H9 (cell line): ENCODE measurements at regions not wholly inside any gene's neighbourhood (a gene's known extent, or its start where the extent isn't known, plus 50 kb on each side); places are given as distances from the start of the nearest gene placed in this dataset.

Experiments
- DNase-seq: peaks from one replicate; pipeline ENCODE4 v3.0.0-alpha.2; 2017
- H2AFZ ChIP-seq: one replicate; pipeline ENCODE4 v1.6.1; 2013; ENCODE audit warnings: mild to moderate bottlenecking, low read length, control low read depth, moderate library complexity
- H2AK5ac ChIP-seq: 2 replicates; pipeline ENCODE4 v1.6.1; 2013; ENCODE audit warnings: low read length, control low read depth, mixed read lengths; ENCODE audit not compliant: insufficient read length
- H2BK120ac ChIP-seq: one replicate; pipeline ENCODE4 v1.6.1; 2013; ENCODE audit warnings: low read depth, mild to moderate bottlenecking, low read length, control low read depth, inconsistent platforms; ENCODE audit not compliant: poor library complexity, severe bottlenecking
- H2BK12ac ChIP-seq: 2 replicates; pipeline ENCODE4 v1.6.1; 2013; ENCODE audit warnings: low read length, control low read depth, mixed read lengths, low read depth; ENCODE audit not compliant: insufficient read length
- H2BK15ac ChIP-seq: 2 replicates; pipeline ENCODE4 v1.6.1; 2013; ENCODE audit warnings: low read depth, low read length, control low read depth
- H2BK20ac ChIP-seq: one replicate; pipeline ENCODE4 v1.6.1; 2013; ENCODE audit warnings: low read depth, mild to moderate bottlenecking, low read length, control low read depth, inconsistent platforms; ENCODE audit not compliant: poor library complexity, severe bottlenecking
- H2BK5ac ChIP-seq: 2 replicates; pipeline ENCODE4 v1.6.1; 2013; ENCODE audit warnings: low read length, control low read depth, mixed read lengths; ENCODE audit not compliant: insufficient read length
- H3K14ac ChIP-seq: 2 replicates; pipeline ENCODE4 v1.6.1; 2013; ENCODE audit warnings: low read length, control low read depth; ENCODE audit not compliant: insufficient read depth
- H3K18ac ChIP-seq: 2 replicates; pipeline ENCODE4 v1.6.1; 2013; ENCODE audit warnings: low read depth, mild to moderate bottlenecking, mixed read lengths, low read length, control low read depth; ENCODE audit not compliant: insufficient read length
- H3K23ac ChIP-seq: 2 replicates; pipeline ENCODE4 v1.6.1; 2013; ENCODE audit warnings: low read length, control low read depth, mixed read lengths, low read depth; ENCODE audit not compliant: insufficient read length
- H3K23me2 ChIP-seq: 2 replicates; pipeline ENCODE4 v1.6.1; 2013; ENCODE audit warnings: low read depth, mild to moderate bottlenecking, mixed read lengths, low read length, control low read depth; ENCODE audit not compliant: insufficient read length, poor library complexity, severe bottlenecking
- H3K27ac ChIP-seq: 2 replicates; pipeline ENCODE4 v1.5.1; 2013; ENCODE audit warnings: low read length, control low read depth, mixed read lengths, low read depth; ENCODE audit not compliant: insufficient read length
- H3K27me3 ChIP-seq: 2 replicates; pipeline ENCODE4 v1.6.1; 2013; ENCODE audit warnings: low read length, control low read depth, inconsistent platforms; ENCODE audit not compliant: insufficient read depth
- H3K4ac ChIP-seq: 2 replicates; pipeline ENCODE4 v1.6.1; 2013; ENCODE audit warnings: low read depth, mild to moderate bottlenecking, control low read depth, inconsistent platforms, low read length, moderate library complexity
- H3K4me1 ChIP-seq: 2 replicates; pipeline ENCODE4 v1.6.1; 2013; ENCODE audit warnings: low read length, control low read depth, inconsistent platforms; ENCODE audit not compliant: insufficient read depth
- H3K4me2 ChIP-seq: 2 replicates; pipeline ENCODE4 v1.6.1; 2013; ENCODE audit warnings: low read length, control low read depth, mixed read lengths; ENCODE audit not compliant: insufficient read length, insufficient read depth
- H3K56ac ChIP-seq: 2 replicates; pipeline ENCODE4 v1.6.1; 2013; ENCODE audit warnings: low read depth, mild to moderate bottlenecking, mixed read lengths, low read length, control low read depth; ENCODE audit not compliant: insufficient read length
- H3K79me1 ChIP-seq: 2 replicates; pipeline ENCODE4 v1.6.1; 2013; ENCODE audit warnings: low read depth, mild to moderate bottlenecking, moderate library complexity, low read length, control low read depth, inconsistent platforms; ENCODE audit not compliant: insufficient read depth, poor library complexity, severe bottlenecking
- H3K79me2 ChIP-seq: 2 replicates; pipeline ENCODE4 v1.6.1; 2013; ENCODE audit warnings: low read length, control low read depth, inconsistent platforms; ENCODE audit not compliant: insufficient read depth
- H3K9ac ChIP-seq: 2 replicates; pipeline ENCODE4 v1.6.1; 2013; ENCODE audit warnings: low read length, control low read depth, mixed read lengths; ENCODE audit not compliant: insufficient read length; ENCODE audit errors: extremely low read depth
- H3K9me3 ChIP-seq: one replicate; pipeline ENCODE4 v1.6.1; 2013; ENCODE audit warnings: low read depth, low read length, inconsistent platforms; ENCODE audit not compliant: control insufficient read depth
- H3T11ph ChIP-seq: one replicate; pipeline ENCODE4 v1.6.1; 2013; ENCODE audit warnings: mild to moderate bottlenecking, low read length, control low read depth, inconsistent platforms
- H4K20me1 ChIP-seq: one replicate; pipeline ENCODE4 v1.6.1; 2013; ENCODE audit not compliant: control insufficient read depth, insufficient read length, insufficient read depth
- H4K5ac ChIP-seq: 2 replicates; pipeline ENCODE4 v1.6.1; 2013; ENCODE audit warnings: low read depth, mild to moderate bottlenecking, mixed read lengths, low read length, control low read depth; ENCODE audit not compliant: insufficient read length
- H4K8ac ChIP-seq: replicated peaks from 2 replicates; pipeline ENCODE4 v1.6.1; 2013; ENCODE audit warnings: low read length, control low read depth, mixed read lengths, low read depth; ENCODE audit not compliant: insufficient read length
- H4K91ac ChIP-seq: 2 replicates; pipeline ENCODE4 v1.6.1; 2013; ENCODE audit warnings: low read depth, mild to moderate bottlenecking, moderate library complexity, mixed read lengths, low read length, control low read depth; ENCODE audit not compliant: insufficient read length
- H3K27ac Mint-ChIP-seq, 3 experiments: 2 replicates in 2 of 3; 3 replicates in 1 of 3; pipeline ENCODE4 v1.8.0; 2020 to 2021; ENCODE audit warnings: mixed read lengths in 3 of 3, mild to moderate bottlenecking in 1 of 3, moderate library complexity in 1 of 3
- H3K27me3 Mint-ChIP-seq: 2 replicates; pipeline ENCODE4 v1.8.0; 2021; ENCODE audit warnings: low read depth, mild to moderate bottlenecking, moderate library complexity, mixed read lengths
- H3K36me3 Mint-ChIP-seq, 3 experiments: 2 replicates in 2 of 3; 3 replicates in 1 of 3; pipeline ENCODE4 v1.8.0; 2020 to 2021; ENCODE audit warnings: low read depth in 3 of 3, mixed read lengths in 3 of 3; ENCODE audit not compliant: insufficient read depth in 1 of 3
- H3K4me1 Mint-ChIP-seq, 2 experiments: 2 replicates each; pipeline ENCODE4 v1.8.0; 2020; ENCODE audit warnings: mixed read lengths in 2 of 2
- H3K4me3 Mint-ChIP-seq, 2 experiments: 2 replicates in 1 of 2; 3 replicates in 1 of 2; pipeline ENCODE4 v1.8.0; 2020 to 2021; ENCODE audit warnings: mild to moderate bottlenecking in 2 of 2, mixed read lengths in 2 of 2, moderate library complexity in 1 of 2
- H3K9me3 Mint-ChIP-seq, 2 experiments: 2 replicates in 1 of 2; 3 replicates in 1 of 2; pipeline ENCODE4 v1.8.0; 2020; ENCODE audit warnings: mild to moderate bottlenecking in 2 of 2, mixed read lengths in 2 of 2, moderate library complexity in 1 of 2
- CTCF ChIP-seq: fragments of 200-600 bp; sonication (generic); conservative IDR thresholded peaks from 3 replicates; pipeline ENCODE4 v1.8.0; 2021; ENCODE audit warnings: antibody characterized with exemption, mild to moderate bottlenecking
- WGBS: extraction: QIAGEN DNeasy Blood & Tissue Kit; methylation state at CpG from one replicate; pipeline ENCODE4 v1.1.7; 2013; ENCODE audit warnings: missing lambda C conversion rate, low lambda C conversion rate, mixed read lengths; ENCODE audit not compliant: insufficient read length; ENCODE audit errors: extremely low coverage; 5-methylcytosine and 5-hydroxymethylcytosine counted together

GRCh38 chr5:156051972-156052371 is 275.0 kb upstream of the SGCD start:
- no peaks in the 10 kb centered on the region for H3K4me1 ChIP-seq
- H2AFZ ChIP-seq, result no peak overlapping the region
- no peak overlapping the region for H2BK20ac ChIP-seq
- H3K18ac ChIP-seq, result no peak overlapping the region
- no peak overlapping the region for H4K91ac ChIP-seq
- H3K9me3 ChIP-seq, result no peaks in the 10 kb centered on the region
- no peak overlapping the region for H3K9ac ChIP-seq
- H2BK120ac ChIP-seq, result no peak overlapping the region
- no peaks in the 10 kb centered on the region for H3K79me2 ChIP-seq
- H3K9me3 Mint-ChIP-seq, result no peaks in the 10 kb centered on the region; a peak in 2 of 5 replicates
- no peaks in the 10 kb centered on the region for H4K20me1 ChIP-seq
- no peak overlapping the region for H3T11ph ChIP-seq
- H3K27ac ChIP-seq, result no peak overlapping the region
- no peak overlapping the region for H4K5ac ChIP-seq
- H3K27ac Mint-ChIP-seq, result peak overlapping the region in 2 of 3 experiments; percentile 1 to 10; a peak in 2 of 7 replicates
- no peaks in the 10 kb centered on the region for H3K23me2 ChIP-seq
- H3K4ac ChIP-seq, result no peak overlapping the region
- H2BK15ac ChIP-seq, result no peak overlapping the region
- peak; percentile 59 for DNase-seq
- H2BK12ac ChIP-seq, result no peak overlapping the region
- H3K27me3 Mint-ChIP-seq, result no peaks in the 10 kb centered on the region
- whole genome bisulfite sequencing, result no CpG with 5 or more reads among the region's 3 CpGs
- no peak overlapping the region for H3K4me3 Mint-ChIP-seq
- no peak overlapping the region for H3K56ac ChIP-seq
- H3K36me3 Mint-ChIP-seq, result no peaks in the 10 kb centered on the region
- H3K23ac ChIP-seq, result no peak overlapping the region
- peaks cover 8 to 9% of the 10 kb centered on the region in 2 experiments; a peak in 3 of 4 replicates for H3K4me1 Mint-ChIP-seq
- no peak overlapping the region for H2BK5ac ChIP-seq
- H3K79me1 ChIP-seq, result no peaks in the 10 kb centered on the region
- TF ChIP-seq CTCF, result peak; percentile 59
- no peaks in the 10 kb centered on the region for H3K27me3 ChIP-seq
- no peak overlapping the region for H2AK5ac ChIP-seq
- no peak overlapping the region for H3K4me2 ChIP-seq
- H4K8ac ChIP-seq, result no peak overlapping the region
- H3K14ac ChIP-seq, result no peak overlapping the region
